H1 (cell line): ENCODE measurements at regions not wholly inside any gene's neighbourhood (a gene's known extent, or its start where the extent isn't known, plus 50 kb on each side); places are given as distances from the start of the nearest gene placed in this dataset.

Experiments used
- CREB1 ChIP-seq: IDR thresholded peaks from 2 replicates; pipeline ENCODE4 v1.6.1; 2012; ENCODE audit warnings: inconsistent platforms
- EP300 ChIP-seq, 2 experiments: IDR thresholded peaks; 1 replicate in 1 of 2; 2 replicates in 1 of 2; pipeline ENCODE4 v1.6.1; 2011 to 2012; ENCODE audit warnings: low read depth in 2 of 2, low read length in 2 of 2, mild to moderate bottlenecking in 2 of 2, borderline replicate concordance in 1 of 2, inconsistent platforms in 1 of 2, moderate library complexity in 1 of 2
- HDAC6 ChIP-seq: IDR thresholded peaks from one replicate; pipeline ENCODE4 v1.7.1; 2012; ENCODE audit warnings: low read depth, mild to moderate bottlenecking, inconsistent platforms, low read length, moderate library complexity
- PHF8 ChIP-seq: fragments of 200-600 bp; sonication (generic); conservative IDR thresholded peaks from 2 replicates; pipeline ENCODE4 v1.7.1; 2012; ENCODE audit warnings: low read depth, mild to moderate bottlenecking, inconsistent platforms, low read length, moderate library complexity
- RAD21 ChIP-seq, 2 experiments: IDR thresholded peaks in 1 of 2; conservative IDR thresholded peaks in 1 of 2; 2 replicates each; pipeline ENCODE4 v1.6.1; 2011; ENCODE audit warnings: low read depth in 2 of 2, low read length in 2 of 2, improper control_type of control experiment in 1 of 2, inconsistent platforms in 1 of 2, mild to moderate bottlenecking in 1 of 2, moderate library complexity in 1 of 2
- RBBP5 ChIP-seq: IDR thresholded peaks from 2 replicates; pipeline ENCODE4 v1.7.1; 2012; ENCODE audit warnings: low read depth, mild to moderate bottlenecking, inconsistent platforms, low read length, moderate library complexity, borderline replicate concordance
- SP2 ChIP-seq: IDR thresholded peaks from 2 replicates; pipeline ENCODE4 v1.6.1; 2012; ENCODE audit warnings: mild to moderate bottlenecking, low read length, inconsistent platforms
- TAF7 ChIP-seq: optimal IDR thresholded peaks from 2 replicates; pipeline ENCODE3; 2011; ENCODE audit warnings: low read depth, mild to moderate bottlenecking, inconsistent platforms, low read length, moderate library complexity, borderline replicate concordance
- TBP ChIP-seq: IDR thresholded peaks from 2 replicates; pipeline ENCODE4 v1.6.1; 2011; ENCODE audit warnings: low read depth, low read length, improper control_type of control experiment
- TEAD4 ChIP-seq: IDR thresholded peaks from 2 replicates; pipeline ENCODE4 v1.6.1; 2012; ENCODE audit warnings: low read depth, low read length, inconsistent platforms, mixed read lengths
- YY1 ChIP-seq: IDR thresholded peaks from 2 replicates; pipeline ENCODE4 v1.6.1; 2011; ENCODE audit warnings: low read depth, mild to moderate bottlenecking, low read length
- TF ChIP-seq, protein P1 (sequence below): IDR thresholded peaks from 2 replicates; pipeline ENCODE4 v1.6.1; 2012; ENCODE audit warnings: inconsistent platforms

DNA sequence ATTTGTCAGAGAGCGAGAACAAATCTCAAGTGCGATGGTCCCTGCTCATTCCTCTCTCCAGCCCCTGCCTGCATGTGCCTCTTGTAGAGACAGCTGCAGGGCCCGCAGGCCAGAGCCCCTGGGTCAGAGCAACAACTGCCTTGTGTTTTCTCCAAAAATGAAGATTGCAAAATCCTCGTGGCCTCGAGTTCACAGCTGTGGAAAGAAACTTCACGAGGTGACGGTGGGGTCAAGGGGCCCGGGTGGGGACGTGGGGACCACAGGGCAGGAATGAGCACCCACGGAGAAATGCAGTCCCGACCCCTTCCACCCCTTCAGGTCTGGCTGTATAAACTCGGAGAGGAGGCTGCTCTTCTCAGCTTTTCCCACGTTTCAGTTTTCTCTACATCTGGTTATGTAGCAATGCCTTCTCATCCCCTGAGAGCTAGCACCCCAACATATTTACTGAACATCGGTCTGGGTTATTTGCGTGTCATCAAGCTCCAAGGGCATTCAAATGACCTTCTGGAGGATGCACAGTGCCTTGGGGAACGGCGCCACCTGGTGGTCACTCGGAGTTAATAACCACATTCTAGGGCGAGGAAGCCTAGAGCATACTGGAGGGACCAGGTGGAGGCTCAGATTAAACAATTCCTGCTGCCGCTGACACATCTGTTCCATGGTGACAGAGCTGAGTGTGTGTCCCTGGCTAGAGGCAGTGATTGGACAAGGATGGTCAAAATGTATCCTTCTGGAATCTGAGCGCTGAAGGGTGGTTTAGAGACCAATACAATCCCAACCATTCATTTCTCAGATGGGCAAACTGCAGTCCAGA, 91.4 kb upstream of the CYRIA start (continued):
- no peak for TF ChIP-seq SP2
- no peak for TF ChIP-seq EP300 (IDR thresholded peaks at IDR 0.05; ENCODE audit: borderline replicate concordance in 1 of 2, low read depth in 2 of 2, low read length in 2 of 2)
- peak; percentile 32; the same call in 1 of the 2 replicates for TF ChIP-seq CREB1
- TF ChIP-seq HDAC6, result no peak
- TF ChIP-seq TAF7, result no peak
- TF ChIP-seq, protein P1, sequence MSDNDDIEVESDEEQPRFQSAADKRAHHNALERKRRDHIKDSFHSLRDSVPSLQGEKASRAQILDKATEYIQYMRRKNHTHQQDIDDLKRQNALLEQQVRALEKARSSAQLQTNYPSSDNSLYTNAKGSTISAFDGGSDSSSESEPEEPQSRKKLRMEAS, result peak; percentile 29; the same call in 1 of the 2 replicates
- TF ChIP-seq PHF8, result no peak
- 0 out of 2 replicates have a peak, but pooled peaks have one; percentile 23 for TF ChIP-seq YY1
- TF ChIP-seq TBP, result no peak
- peak; percentile 97 to 99 for TF ChIP-seq RAD21 (IDR thresholded peaks at IDR 0.05 in 1 of 2, conservative IDR thresholded peaks at IDR 0.05 in 1 of 2; ENCODE audit: low read depth in 2 of 2, low read length in 2 of 2)
- no peak for TF ChIP-seq RBBP5
- peak; percentile 79; the same call in 1 of the 2 replicates for TF ChIP-seq TEAD4
- TF ChIP-seq, all 59 proteins: peak for 7
